GM18868 (cell line): ENCODE measurements at regions not wholly inside any gene's neighbourhood (a gene's known extent, or its start where the extent isn't known, plus 50 kb on each side); places are given as distances from the start of the nearest gene placed in this dataset.

Source experiments
- ATAC-seq: cut with Tn5 transposase; IDR thresholded peaks from one replicate; pipeline ENCODE4 v1.9.1; 2021; ENCODE audit warnings: mild to moderate bottlenecking, moderate library complexity; ENCODE audit not compliant: unreplicated experiment

- no peak for ATAC-seq
Observed at GRCh38 chr14:99063620-99064225, 208.3 kb downstream of the BCL11B start.

- no peak for ATAC-seq
Observed at GRCh38 chr14:99064262-99064954, 207.6 kb downstream of the BCL11B start.

GRCh38 chr14:99065551-99065950 lies 206.4 kb downstream of the BCL11B start:
- ATAC-seq = no peak

GRCh38 chr14:99066378-99066777 lies 205.6 kb downstream of the BCL11B start:
- no peak for ATAC-seq

GRCh38 chr14:99067141-99067920 lies 204.7 kb downstream of the BCL11B start:
- ATAC-seq = no peak

- ATAC-seq = no peak
Observed at GRCh38 chr14:99067927-99068326, 204.1 kb downstream of the BCL11B start.

- ATAC-seq = no peak
Observed at GRCh38 chr14:99069946-99070345, 202.1 kb downstream of the BCL11B start.

- ATAC-seq = no peak
Observed at GRCh38 chr14:99072433-99072832, 199.6 kb downstream of the BCL11B start.

- no peak for ATAC-seq
Observed at GRCh38 chr14:99072956-99073355, 199.0 kb downstream of the BCL11B start.

- no peak for ATAC-seq
Observed at GRCh38 chr14:99073431-99073830, 198.6 kb downstream of the BCL11B start.

- no peak for ATAC-seq
Observed at GRCh38 chr14:99075061-99075460, 196.9 kb downstream of the BCL11B start.

GRCh38 chr14:99075771-99076375 lies 196.1 kb downstream of the BCL11B start:
- ATAC-seq = no peak

- no peak for ATAC-seq
Observed at GRCh38 chr14:99077076-99077843, 194.7 kb downstream of the BCL11B start.

- no peak for ATAC-seq
Observed at GRCh38 chr14:99077844-99078236, 194.2 kb downstream of the BCL11B start.

- ATAC-seq = no peak
Observed at GRCh38 chr14:99078426-99078825, 193.6 kb downstream of the BCL11B start.

GRCh38 chr14:99079061-99079727 lies 192.8 kb downstream of the BCL11B start:
- ATAC-seq = no peak

GRCh38 chr14:99080306-99080705 lies 191.7 kb downstream of the BCL11B start:
- ATAC-seq = no peak

- no peak for ATAC-seq
Observed at GRCh38 chr14:99081156-99081765, 190.7 kb downstream of the BCL11B start.

GRCh38 chr14:99081880-99082279 lies 190.1 kb downstream of the BCL11B start:
- no peak for ATAC-seq
